ENCODE measurements at regions not wholly inside any gene's neighbourhood (a gene's known extent, or its start where the extent isn't known, plus 50 kb on each side); places are given as distances from the start of the nearest gene placed in this dataset.
A peak's percentile ranks its signal among the peaks of the same experiment; 100 is the strongest.

GRCh38 chr6:43849844-43850243, 79.8 kb downstream of the VEGFA start (continued):
- TF ChIP-seq ZNF646 (CRISPR knock-in tag; IDR thresholded peaks at IDR 0.05) (peak; percentile 88), ZNF335 (CRISPR knock-in tag; IDR thresholded peaks at IDR 0.05) (no peak), PHB2 (IDR thresholded peaks at IDR 0.05; ENCODE audit: partially characterized antibody) (no peak), ZNF629 (CRISPR knock-in tag; conservative IDR thresholded peaks at IDR 0.05) (peak; percentile 77), FOXK1 (CRISPR knock-in tag; IDR thresholded peaks at IDR 0.05; ENCODE audit: borderline replicate concordance, low read depth) (peak; percentile 66; the same call in 1 of the 2 replicates), ZFX (CRISPR knock-in tag; IDR thresholded peaks at IDR 0.05; ENCODE audit: low read depth) (no peak), ZBTB10 (CRISPR knock-in tag; IDR thresholded peaks at IDR 0.05; ENCODE audit: borderline replicate concordance) (0 out of 2 replicates have a peak, but pooled peaks have one; percentile 12)
